ENCODE measurements at regions not wholly inside any gene's neighbourhood (a gene's known extent, or its start where the extent isn't known, plus 50 kb on each side); places are given as distances from the start of the nearest gene placed in this dataset.

DNA sequence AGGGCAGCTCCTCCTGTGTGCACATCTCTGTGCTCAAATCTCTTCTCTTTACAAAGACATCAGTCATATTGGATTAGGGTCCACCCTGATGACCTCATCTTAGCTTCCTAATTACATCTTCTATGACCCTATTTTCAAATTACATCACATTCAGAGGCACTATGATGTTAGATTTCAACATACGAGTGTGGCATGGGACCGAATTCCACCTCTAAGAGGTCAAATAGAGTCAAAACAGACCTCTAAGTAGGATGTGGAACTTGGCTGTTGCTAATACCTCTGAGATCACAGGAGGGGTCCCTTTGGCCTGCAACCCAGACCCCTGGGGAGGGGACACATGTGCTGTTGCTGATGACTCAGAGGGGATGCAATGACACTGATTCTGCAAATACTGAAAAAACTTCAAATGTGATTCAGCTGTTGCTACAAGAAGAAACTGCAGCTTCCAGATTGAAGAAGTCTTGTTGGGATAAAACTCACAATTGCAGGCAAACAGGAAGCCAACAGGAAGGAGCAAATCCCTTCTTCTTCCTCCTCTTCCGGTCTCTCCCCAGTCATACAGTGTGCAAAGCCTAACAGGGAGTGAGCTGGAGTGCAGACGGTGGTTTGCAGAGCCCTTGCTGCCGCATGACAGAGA, 216.2 kb downstream of the MYLK4 start:
- DNase-seq: no peak

DNA sequence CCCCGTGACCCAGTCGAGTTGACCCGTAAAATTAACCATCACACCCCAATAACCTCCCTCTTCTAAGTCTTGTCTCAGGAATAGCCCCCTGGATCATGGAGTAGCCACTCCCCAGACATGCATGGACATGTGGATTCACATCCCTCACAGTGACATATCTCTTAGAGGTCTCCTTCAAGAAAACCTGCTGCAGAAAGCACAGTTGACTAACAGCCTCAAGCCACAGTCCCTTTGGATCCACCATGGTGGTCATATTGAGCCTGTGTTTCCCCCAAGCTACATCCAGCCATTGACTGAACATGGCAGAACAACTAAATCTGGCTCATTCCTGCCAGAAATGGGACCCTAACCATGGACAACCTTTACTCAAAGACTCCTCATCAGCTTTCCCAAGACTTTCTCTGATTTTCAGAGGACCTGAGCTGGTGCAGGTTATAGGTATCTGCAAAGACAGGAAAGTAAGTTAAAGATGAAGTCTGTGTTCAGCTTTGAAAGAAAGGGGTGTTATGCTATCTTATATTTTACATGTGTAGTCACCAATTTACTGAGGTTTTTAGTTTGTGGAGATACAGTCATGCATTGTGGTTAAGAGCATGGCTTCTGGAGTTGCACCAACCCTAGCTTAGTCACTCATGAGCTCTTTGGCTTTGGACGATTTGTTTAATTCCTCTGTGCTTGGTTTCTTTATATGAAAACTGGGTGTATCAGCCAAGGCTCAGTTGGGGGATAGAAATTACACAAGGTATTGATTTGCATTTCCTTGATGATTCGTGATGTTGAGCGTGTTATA, 219.1 kb downstream of the MYLK4 start:
- DNase-seq: no peak

DNA sequence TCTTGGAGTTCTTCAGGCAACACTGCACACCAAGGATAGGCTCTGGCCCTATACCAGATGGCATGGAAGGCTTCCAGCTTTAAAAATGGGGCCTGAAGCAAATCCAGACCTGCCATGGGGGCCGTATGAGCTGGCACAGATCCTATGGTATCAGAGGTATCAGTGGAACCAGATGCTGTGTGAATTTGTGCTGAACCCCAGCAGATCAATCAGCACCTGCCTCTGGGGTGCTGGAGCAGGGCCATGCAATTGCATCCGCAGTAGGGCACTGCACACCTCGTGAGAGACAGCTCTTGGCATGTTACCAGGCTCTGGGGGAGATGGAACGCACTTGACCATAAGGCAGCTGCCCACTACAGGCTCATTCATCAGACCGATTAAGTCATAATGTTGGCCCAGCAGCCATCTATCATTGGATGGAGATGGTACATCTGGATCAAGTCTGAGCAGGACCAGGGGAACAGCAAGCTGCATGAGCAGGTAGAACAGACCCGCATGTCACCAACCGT, 221.5 kb downstream of the MYLK4 start:
- peak; percentile 9 for DNase-seq

DNA sequence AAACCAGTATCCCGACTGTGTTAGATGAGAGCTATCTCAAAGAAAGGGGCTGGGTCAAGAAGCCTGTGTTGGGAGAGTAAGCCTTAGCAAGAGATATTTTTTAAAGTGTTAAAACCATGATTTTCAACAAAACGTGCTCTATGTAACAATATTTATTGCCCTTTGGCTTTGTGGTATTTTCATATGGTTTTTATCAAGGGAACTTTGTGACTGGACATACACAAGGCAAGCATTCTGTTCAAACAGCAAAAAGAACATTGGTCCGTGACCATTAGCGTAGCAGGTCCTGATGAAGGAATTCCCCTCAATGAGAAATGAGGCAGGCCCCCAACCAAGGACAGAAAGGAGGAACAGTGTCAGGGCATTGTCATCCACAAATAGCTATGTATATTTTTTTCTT, 222.6 kb downstream of the MYLK4 start:
- no peak for DNase-seq

DNA sequence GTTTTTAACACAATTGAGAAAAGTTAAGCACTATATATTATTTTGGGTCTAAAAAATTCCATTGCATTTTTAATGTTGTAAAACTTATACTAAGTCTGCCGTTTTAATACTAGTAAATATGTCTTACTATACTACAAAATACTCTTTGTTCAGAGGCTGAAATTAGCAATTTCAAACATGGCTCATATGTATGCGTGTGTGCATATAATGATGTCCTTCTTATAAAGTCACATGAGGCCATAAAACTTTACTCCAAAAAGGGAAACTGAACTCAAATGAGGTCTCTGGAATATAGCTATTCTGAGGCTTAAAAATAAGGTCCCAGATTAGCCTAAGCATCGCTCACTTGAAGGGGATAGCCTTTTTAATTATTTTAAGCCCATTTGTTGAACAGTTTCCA, 224.0 kb downstream of the MYLK4 start:
- no peak for DNase-seq

DNA sequence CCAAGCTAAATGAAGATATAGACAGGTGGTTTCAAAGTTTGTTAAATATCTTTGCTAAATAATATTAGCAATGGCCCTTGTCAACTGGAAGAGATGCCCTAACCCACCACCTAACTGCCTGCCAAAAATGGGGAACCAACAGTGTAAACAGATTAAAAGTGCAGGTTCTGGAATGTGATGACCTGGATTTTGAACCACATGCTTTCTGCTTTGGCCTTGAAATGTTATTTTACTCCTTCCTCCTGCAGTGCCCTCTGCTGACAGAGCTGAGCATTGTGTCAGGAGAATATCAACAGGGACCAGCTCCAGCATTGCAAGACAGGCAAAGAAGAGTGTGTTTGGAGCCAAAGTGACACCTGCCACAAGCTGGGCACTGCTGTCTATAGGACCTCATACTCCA, 226.6 kb downstream of the MYLK4 start:
- peak; percentile 26 for DNase-seq

DNA sequence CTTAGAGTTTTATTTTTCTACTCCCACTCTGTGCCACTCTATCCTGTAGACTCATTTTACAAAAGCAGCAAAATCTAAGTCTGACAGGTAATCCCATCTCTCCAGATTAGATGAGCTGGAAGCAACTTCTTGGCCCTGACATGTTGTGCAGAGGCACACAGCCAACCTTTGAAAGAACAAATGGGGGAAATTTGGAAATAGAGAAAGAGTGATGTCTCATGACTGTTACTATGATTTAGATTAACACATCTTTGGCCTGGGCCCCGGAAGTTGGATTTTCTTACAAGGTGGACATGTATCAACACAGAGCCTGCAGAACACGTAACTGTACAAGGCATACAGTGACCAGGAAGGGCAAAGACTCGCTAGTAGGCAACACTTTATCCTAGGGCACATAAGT, 227.7 kb downstream of the MYLK4 start:
- DNase-seq: no peak

DNA sequence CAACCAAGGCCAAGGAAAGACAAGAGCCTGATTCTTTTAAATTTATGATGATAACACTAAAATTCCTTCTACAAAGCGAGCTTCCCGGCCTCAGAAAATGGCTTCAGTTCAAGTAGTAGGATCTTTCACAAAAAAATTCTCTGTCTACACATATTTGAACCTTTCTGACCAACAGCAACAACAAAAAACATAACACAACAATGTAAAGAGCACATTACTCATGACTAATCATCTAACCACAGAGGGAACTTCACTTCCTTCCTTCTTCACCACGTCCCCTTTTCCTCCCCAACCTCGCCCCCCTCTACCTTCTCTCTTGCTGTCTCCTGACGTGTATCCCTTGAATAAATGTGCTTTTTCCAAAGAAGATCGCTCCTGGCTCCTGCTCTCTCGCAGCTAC, 228.2 kb downstream of the MYLK4 start:
- DNase-seq: no peak

DNA sequence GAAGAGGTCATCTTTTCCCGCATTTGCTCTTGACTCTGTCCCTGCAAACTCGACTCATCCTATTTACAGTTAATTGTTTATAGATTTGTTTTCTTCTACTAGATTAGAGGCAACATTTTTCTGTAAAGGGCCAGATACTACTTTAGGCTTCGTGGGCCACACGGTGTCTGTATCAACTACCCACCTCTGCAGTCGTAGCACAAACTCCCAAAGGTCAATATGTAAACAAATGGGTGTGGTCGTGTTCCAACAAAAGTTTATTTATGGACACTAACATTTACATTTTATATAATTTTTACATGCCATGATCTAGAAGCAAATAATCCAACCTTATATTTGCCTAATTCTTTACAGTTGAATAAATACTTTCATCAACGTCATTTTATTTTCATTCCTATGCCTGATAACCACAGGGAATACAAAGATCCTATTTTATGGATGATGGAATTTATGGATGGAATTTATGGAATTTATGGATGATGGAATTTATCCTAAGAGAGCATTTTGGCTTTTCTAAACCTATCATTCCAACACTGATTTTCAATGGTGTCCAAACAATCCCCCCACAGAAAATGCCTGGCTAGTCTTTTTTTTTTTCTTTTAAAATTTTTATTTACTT, 232.8 kb downstream of the MYLK4 start:
- DNase-seq: no peak

DNA sequence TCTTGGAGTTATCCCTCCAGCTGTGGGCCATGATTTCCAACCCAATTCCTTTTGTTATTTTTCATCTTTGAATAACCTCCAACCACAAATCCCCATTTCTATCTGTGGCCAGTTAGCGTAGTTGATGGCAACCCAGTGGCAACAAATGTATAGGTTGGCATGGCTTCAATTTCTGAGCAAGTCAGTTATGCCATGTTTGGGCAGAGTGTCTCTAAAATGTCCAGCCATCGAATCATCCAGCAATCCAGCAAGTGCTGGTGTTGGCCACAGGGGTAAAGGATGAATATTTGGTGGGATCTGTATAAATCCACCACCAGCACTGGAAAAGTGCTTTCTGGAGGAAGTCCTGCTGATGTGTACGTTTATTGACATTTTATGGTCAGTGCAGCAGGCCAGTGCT, 233.3 kb downstream of the MYLK4 start:
- no peak for DNase-seq

DNA sequence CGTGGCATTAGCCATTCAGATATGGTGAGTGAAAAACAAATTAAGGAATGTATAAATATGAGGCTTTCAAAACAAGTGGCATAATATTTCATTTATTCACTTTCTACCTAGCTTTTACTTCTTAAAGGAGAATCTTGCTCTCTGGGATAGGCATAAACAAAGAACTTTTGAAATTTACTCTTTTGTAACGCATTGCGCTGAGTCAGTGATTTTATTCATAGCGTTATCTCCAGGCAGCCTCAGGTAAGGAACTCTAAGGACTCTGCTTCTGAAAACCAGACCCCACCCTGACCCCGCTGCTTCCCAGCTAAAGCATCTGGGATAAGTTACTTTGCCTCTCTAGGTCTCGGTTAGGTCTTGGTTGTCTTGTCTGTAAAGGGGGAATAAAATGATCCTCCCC, 234.7 kb downstream of the MYLK4 start:
- no peak for DNase-seq

DNA sequence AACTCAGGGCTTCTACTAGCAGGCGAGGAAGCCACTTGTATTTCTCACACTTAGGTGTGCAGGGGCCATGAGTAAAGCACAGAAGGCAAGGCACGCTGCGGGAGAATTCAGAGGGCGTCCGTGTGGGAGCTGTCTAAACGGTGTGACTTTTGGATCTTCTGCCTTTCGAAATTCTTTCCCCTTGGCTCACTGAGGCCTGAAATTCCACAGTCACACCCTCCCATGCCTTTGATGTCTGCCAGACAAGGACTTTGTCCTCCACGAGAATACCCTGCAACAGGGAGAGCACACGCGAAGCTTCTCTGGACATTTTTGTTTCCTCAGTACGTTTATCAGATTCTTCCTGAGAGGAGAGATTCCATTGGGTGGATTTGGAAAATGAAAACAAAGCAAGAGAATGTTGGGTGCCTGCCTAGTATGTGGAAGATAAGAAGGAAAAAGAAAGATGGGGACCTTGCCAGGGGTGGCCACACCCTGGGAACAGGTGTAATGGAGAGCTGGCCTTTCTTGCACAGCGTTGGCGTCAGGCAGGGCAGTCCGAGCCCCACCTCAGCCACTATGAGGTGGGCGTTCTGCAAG, 235.7 kb downstream of the MYLK4 start:
- no peak for DNase-seq

DNA sequence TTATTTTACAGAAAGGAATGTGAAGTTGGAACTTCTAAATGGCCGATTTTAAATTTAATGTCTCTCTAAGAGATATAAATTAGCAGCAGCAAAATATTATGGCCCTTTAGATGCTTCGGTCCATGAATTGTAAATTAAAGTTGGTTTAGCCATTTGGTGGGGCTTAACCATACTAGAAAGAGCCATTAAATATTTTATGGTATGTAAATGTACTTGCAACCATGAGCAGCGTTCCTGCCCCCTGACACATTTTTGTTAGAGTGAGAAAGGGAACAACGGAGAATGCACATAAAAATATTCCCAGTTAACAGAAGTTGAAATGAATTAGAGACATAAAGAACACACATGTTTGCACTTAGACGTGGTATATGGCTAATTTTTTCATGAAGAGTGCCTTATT, 237.9 kb downstream of the MYLK4 start:
- no peak for DNase-seq

DNA sequence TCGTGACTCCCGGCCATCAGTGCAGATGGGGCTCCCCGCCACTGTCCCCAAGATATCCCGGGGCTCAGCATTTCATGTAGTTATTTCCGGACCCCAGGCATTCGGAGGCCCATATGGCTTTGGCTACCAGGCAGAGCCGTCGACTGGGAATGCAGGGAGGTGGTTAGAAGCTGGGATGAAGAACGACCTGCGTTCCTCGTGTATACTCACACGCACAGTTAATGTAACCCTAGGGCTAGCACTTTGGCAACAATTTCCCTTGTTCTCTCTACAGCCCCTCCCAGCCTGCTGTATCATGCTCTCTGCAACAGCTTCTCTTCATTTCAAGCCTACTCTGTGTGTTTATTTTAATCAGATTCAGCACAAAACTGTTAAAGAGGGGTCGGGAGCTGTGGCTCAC, 240.4 kb downstream of the MYLK4 start:
- DNase-seq: no peak

DNA sequence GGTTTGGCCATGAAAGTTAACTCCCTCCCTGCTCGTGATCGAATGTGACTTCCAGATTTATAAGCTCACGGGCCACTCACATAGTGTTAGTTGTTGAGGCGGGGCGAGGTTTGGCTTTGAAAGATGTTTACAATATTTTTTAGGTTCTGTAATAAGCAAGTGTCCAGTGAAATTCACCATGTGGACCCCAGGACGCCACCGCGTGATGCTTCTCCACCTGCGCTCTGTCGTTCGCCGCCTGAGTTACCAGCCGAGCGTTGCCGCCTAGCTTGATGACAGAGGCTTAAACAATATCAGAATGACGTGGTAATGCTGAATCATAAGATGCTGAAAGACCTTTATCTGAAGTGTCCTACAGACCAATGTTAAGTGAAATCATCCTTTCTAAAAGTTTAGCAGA, 241.0 kb downstream of the MYLK4 start:
- DNase-seq: peak; percentile 6

DNA sequence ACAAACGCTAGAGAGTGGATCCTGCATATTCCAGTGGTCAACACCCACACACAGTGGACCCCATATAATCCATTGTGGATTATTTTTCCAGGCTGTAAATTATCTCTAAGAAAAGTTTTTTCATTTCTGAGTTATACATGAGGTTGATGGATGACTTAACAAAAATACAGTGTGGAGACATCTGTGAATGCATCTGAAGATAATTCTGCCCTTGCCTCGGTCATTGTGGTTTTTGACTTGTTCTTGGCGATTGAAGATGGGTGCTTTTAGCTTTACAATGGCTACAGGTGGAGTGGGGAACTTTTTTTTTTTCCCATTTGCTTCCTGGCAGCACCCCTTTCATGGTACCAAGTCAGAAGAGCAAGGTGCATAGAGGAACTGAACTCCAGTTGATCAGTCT, 242.7 kb downstream of the MYLK4 start:
- DNase-seq: no peak

DNA sequence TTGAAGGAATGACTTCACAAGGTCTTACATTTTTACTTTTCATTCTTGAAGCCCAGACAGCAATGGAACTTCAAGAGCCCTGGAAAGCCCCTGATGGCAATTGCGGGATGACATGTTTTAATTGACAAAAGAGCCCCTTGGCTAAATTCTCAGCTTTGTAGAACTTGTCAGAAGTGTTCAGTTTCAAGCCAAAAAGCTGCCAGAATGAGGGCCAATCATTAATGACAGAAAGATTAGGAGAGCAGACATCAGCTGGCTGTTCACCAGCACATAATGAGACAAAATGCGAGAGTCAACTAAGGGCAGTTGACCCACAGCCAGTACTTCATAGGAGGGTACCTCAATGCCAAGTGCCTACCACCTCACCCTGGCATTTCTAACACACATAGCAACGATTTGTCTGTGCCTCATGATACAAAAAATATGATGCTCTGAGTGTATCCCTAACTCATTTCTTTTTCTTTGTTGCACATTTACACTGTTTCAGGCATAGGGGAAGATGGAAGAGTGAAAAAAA, 243.1 kb downstream of the MYLK4 start:
- DNase-seq: no peak

DNA sequence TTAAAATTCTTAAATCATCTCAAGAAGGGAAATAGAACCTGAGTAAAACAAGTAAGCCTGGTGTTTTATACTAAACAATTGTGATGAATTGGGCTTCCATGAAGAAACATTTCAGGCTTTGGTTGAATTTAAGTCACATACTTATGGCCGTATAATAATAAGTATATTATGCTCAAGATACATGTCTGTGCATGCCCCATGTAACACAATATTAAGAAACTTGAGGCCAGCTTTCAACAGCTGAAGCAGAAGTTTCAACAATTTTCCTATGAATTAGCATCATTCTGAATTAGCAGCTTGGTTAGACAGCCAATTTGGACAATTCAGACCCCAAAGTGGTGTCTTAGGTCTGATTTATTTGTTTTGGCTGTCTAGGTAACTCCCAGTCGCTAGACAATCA, 243.7 kb downstream of the MYLK4 start:
- no peak for DNase-seq

DNA sequence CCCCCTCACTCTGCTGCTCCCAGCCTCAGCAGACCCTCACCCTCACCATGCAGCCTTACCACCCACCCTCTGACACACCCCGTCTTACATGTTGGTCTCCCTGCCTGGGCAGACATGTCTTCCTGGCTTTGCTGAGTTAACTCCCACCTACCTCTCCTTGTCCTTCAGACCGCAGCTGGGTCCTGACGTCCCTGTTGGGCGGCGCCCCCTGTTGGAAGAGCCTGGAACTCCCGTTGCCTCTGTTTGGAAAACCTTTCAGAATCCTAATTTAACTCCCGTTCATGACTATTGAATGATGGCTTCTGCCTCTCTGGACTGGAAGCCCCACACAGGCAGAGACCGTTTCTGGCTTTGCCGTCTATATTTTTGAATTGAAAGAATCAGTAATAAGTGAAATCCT, 245.1 kb downstream of the MYLK4 start:
- DNase-seq: peak; percentile 31

DNA sequence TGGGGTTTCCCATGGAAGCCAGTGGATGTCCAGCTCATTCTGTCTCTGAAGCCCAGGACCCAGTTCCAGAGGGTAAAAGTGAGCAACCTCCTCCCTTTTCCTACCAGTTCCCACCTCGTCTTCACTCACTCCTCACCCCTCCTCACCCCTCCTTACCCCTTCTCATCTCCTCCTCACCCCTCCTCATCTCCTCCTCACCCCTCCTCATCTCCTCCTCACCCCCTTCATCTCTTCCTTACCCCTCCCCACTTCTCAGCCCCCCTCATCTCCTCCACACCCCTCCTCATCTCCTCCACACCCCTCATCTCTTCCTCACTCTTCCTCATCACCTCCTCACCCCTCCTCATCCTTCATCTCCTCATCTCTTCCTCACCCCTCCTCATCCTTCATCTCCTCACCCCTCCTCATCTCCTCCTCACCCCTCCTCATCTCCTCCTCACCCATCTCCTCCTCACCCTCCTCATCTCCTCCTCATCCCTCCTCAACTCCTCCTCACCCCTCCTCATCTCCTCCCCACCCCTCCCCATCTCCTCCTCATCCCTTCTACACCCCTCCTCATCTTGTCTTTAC, 246.1 kb downstream of the MYLK4 start:
- DNase-seq: no peak

DNA sequence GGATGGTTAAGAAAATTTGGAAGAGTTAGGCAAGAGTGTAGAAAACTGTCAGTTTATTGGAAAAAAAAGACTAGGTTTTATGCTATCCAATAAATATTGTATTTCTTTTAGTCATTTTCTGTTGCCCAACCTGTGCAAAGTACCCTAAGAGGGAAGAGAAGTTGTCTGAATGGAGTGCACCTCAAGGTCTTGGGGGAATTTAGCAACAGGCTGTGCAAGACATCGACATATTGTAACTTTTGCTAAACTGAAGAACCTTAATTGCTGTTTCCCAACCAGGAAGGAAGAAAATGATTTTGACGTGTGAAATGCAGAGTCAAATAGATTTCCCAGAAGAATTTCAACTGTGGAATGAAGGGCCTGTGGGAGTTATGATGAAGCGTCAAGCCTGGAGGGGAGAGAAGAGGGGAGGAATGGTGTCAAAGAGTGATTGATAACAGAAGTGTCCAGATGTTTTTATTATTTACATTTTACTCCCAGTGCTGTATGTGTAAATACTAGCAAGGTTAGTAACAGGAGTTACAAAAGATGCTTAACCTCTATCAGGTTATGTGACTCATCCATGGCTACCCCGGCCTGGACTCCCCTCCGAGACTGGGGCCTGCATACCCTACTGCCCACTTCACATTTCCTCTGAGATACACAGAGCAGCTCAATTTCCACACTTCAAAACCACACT, 246.8 kb downstream of the MYLK4 start:
- no peak for DNase-seq

DNA sequence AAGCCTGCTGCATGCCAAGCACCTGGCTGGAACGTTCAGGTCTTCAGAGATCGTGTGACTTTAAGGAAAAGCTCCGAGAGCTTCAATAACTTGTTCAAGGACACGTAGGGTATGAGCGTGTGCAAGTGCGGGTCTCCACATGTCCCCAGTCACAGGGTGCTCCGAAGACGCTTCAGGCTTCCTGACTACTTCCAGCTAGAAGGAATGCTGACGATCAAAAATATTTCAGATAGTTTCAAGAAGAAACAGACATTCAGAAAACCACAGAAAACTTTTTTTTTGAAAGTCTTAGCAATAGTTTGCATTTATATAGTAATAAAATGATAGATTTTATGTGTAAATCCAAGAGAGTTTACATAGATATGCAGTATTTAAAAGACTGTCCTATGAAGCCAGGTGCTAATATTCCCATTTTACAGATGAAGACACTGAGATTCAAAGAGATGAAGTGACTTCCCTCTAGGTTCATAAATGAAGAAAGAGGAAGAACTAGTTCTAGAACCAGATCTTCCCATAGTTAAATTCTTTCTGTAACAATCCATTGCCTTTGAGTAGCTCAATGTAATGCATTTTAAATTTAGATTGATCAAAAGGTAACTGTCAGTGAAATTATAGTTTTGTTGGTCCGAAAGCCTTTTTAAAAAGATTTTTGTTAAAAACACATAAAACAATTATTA, 247.6 kb downstream of the MYLK4 start:
- no peak for DNase-seq
